SW480 (cell line): ENCODE measurements at regions not wholly inside any gene's neighbourhood (a gene's known extent, or its start where the extent isn't known, plus 50 kb on each side); places are given as distances from the start of the nearest gene placed in this dataset.

Experiments
- DNase-seq: peaks from one replicate; pipeline ENCODE4 v3.0.0-alpha.2; 2016; ENCODE audit warnings: low spot score

GRCh38 chr7:94236960-94237359 lies 157.7 kb upstream of the COL1A2 start:
- DNase-seq, result no peak

GRCh38 chr7:94237417-94237816 lies 157.3 kb upstream of the COL1A2 start:
- DNase-seq, result no peak

- DNase-seq, result no peak
These were observed 154.9 kb upstream of the COL1A2 start for GRCh38 chr7:94239661-94240234.

- DNase-seq, result no peak
These were observed 153.8 kb upstream of the COL1A2 start for GRCh38 chr7:94240902-94241301.

GRCh38 chr7:94241402-94241925 lies 153.2 kb upstream of the COL1A2 start:
- no peak for DNase-seq

GRCh38 chr7:94243066-94243711 lies 151.5 kb upstream of the COL1A2 start:
- DNase-seq, result no peak

- DNase-seq, result no peak
These were observed 149.9 kb upstream of the COL1A2 start for GRCh38 chr7:94244760-94245159.

- no peak for DNase-seq
These were observed 149.2 kb upstream of the COL1A2 start for GRCh38 chr7:94245500-94245899.

GRCh38 chr7:94247970-94248369 lies 146.7 kb upstream of the COL1A2 start:
- no peak for DNase-seq

- DNase-seq, result no peak
These were observed 145.1 kb upstream of the COL1A2 start for GRCh38 chr7:94249631-94250030.

GRCh38 chr7:94250124-94250523 lies 144.6 kb upstream of the COL1A2 start:
- DNase-seq, result no peak

GRCh38 chr7:94250987-94251386 lies 143.7 kb upstream of the COL1A2 start:
- DNase-seq, result no peak

- no peak for DNase-seq
These were observed 142.6 kb upstream of the COL1A2 start for GRCh38 chr7:94252124-94252523.

- DNase-seq, result no peak
These were observed 141.7 kb upstream of the COL1A2 start for GRCh38 chr7:94252971-94253370.

GRCh38 chr7:94253686-94254085 lies 141.0 kb upstream of the COL1A2 start:
- DNase-seq, result no peak

GRCh38 chr7:94258418-94259300 lies 136.0 kb upstream of the COL1A2 start:
- DNase-seq, result no peak

GRCh38 chr7:94261067-94261466 lies 133.6 kb upstream of the COL1A2 start:
- no peak for DNase-seq

- no peak for DNase-seq
These were observed 129.9 kb upstream of the COL1A2 start for GRCh38 chr7:94264756-94265155.

- no peak for DNase-seq
These were observed 129.2 kb upstream of the COL1A2 start for GRCh38 chr7:94265456-94265855.

GRCh38 chr7:94266238-94266644 lies 128.5 kb upstream of the COL1A2 start:
- DNase-seq, result no peak

GRCh38 chr7:94270772-94271171 lies 123.9 kb upstream of the COL1A2 start:
- no peak for DNase-seq

GRCh38 chr7:94272821-94273583 lies 121.7 kb upstream of the COL1A2 start:
- no peak for DNase-seq
